HepG2 (cell line): ENCODE measurements at regions not wholly inside any gene's neighbourhood (a gene's known extent, or its start where the extent isn't known, plus 50 kb on each side); places are given as distances from the start of the nearest gene placed in this dataset.

Experiments
- ATAC-seq: fragments of 200-7000 bp; cut with Tn5 transposase; 3 replicates; pipeline ENCODE4 v1.9.1; 2020; ENCODE audit warnings: mild to moderate bottlenecking, moderate library complexity
- BruUV-seq: library from RNA; stranded (reverse); fragments of 400-500 nt; replicated peaks from 2 replicates; lab custom pipeline; 2021; lab: Mats Ljungman, UMichigan
- CTCF ChIA-PET: fragments of 300-600 bp; formaldehyde crosslinking; extraction: SDS; loops from one replicate; lab custom pipeline; 2021; ENCODE audit warnings: low total read pairs, inconsistent platforms, low intra/inter-chr PET ratio; lab: Yijun Ruan, JAX
- POLR2A ChIA-PET: fragments of 350-600 bp; sonication (Branson Sonifier 250); formaldehyde crosslinking; loops from one replicate; lab custom pipeline; 2020; ENCODE audit warnings: antibody characterized with exemption, inconsistent platforms; lab: Yijun Ruan, JAX
- DNase-seq: peaks from one replicate; pipeline ENCODE4 v3.0.0-alpha.2; 2015; ENCODE audit warnings: low spot score
- FAIRE-seq: peaks from 3 replicates; lab custom pipeline; 2011; peaks lifted over from hg19 to GRCh38; lab: Jason Lieb, UNC
- H2AFZ ChIP-seq: one replicate; pipeline ENCODE4 v1.6.1; 2011; ENCODE audit warnings: low read length, inconsistent platforms
- H3K27ac ChIP-seq: fragments of 300-600 bp; 3 replicates; pipeline ENCODE4 v1.8.0; 2011; ENCODE audit warnings: mixed run types, mild to moderate bottlenecking, mixed read lengths, low read length, inconsistent platforms; ENCODE audit not compliant: insufficient read depth; ENCODE audit errors: extremely low read length
- H3K27me3 ChIP-seq, 2 experiments: fragments of 200-600 bp in 1 of 2; 2 replicates in 1 of 2; 3 replicates in 1 of 2; pipeline versions ENCODE4 v1.6.0 to v1.8.0; 2011; ENCODE audit warnings: low read length in 2 of 2, mild to moderate bottlenecking in 2 of 2, moderate library complexity in 2 of 2, inconsistent platforms in 1 of 2; ENCODE audit not compliant: insufficient read depth in 2 of 2, control insufficient read depth in 1 of 2
- H3K36me3 ChIP-seq, 2 experiments: fragments of 200-600 bp in 1 of 2; replicated peaks in 1 of 2; 2 replicates in 1 of 2; 3 replicates in 1 of 2; pipeline versions ENCODE4 v1.5.1 to v1.8.0; 2011; ENCODE audit warnings: low read length in 2 of 2, inconsistent platforms in 1 of 2; ENCODE audit not compliant: insufficient read depth in 2 of 2, control insufficient read depth in 1 of 2
- H3K4me1 ChIP-seq: 2 replicates; pipeline ENCODE4 v1.5.1; 2012; ENCODE audit warnings: low read length, inconsistent platforms; ENCODE audit not compliant: insufficient read depth
- H3K4me2 ChIP-seq: 2 replicates; pipeline ENCODE4 v1.6.0; 2011; ENCODE audit warnings: low read depth, low read length, inconsistent platforms
- H3K4me3 ChIP-seq, 3 experiments: fragments of 200-600 bp in 1 of 3; sonication (generic), shearing (Covaris generic) in 1 of 3; replicated peaks in 1 of 3; 2 replicates each; pipeline ENCODE4 v1.5.1; 2011 to 2016; ENCODE audit warnings: low read length in 3 of 3, inconsistent platforms in 2 of 3, low read depth in 2 of 3, mild to moderate bottlenecking in 2 of 3, control low read depth in 1 of 3, mixed read lengths in 1 of 3; ENCODE audit not compliant: insufficient read depth in 1 of 3
- H3K79me2 ChIP-seq: one replicate; pipeline ENCODE4 v1.6.1; 2011; ENCODE audit warnings: low read length, inconsistent platforms; ENCODE audit not compliant: insufficient read depth
- H3K9ac ChIP-seq: 2 replicates; pipeline ENCODE4 v1.6.0; 2011; ENCODE audit warnings: mild to moderate bottlenecking, low read depth, low read length, inconsistent platforms; ENCODE audit not compliant: insufficient read depth
- H3K9me3 ChIP-seq: 2 replicates; pipeline ENCODE4 v1.5.1; 2012; ENCODE audit warnings: mild to moderate bottlenecking, low read length
- H4K20me1 ChIP-seq: 2 replicates; pipeline ENCODE4 v1.6.0; 2011; ENCODE audit warnings: inconsistent platforms, mild to moderate bottlenecking, low read length, moderate library complexity; ENCODE audit not compliant: insufficient read depth
- CC2D1A ChIP-seq: sonication (generic); formaldehyde crosslinking; IDR thresholded peaks from 2 replicates; pipeline ENCODE4 v1.8.1; 2023; ENCODE audit warnings: mild to moderate bottlenecking, missing genetic modification reagents
- CHD4 ChIP-seq: fragments of 200-600 bp; sonication (generic); IDR thresholded peaks from 2 replicates; pipeline ENCODE4 v1.7.0; 2017; ENCODE audit warnings: mild to moderate bottlenecking, low read length, borderline replicate concordance
- MATR3 ChIP-seq: sonication (generic); formaldehyde crosslinking; IDR thresholded peaks from 2 replicates; pipeline ENCODE4 v1.4.0; 2020; ENCODE audit warnings: missing genetic modification reagents
- MIXL1 ChIP-seq: IDR thresholded peaks from 2 replicates; pipeline ENCODE4 v1.6.1; 2016
- TBL1XR1 ChIP-seq: fragments of 150-350 bp; IDR thresholded peaks from 2 replicates; pipeline ENCODE4 v1.6.1; 2014; ENCODE audit warnings: borderline replicate concordance, low read length; ENCODE audit not compliant: partially characterized antibody
- ZNF326 ChIP-seq: sonication (generic); formaldehyde crosslinking; IDR thresholded peaks from 2 replicates; pipeline ENCODE4 v1.4.0; 2020; ENCODE audit warnings: missing genetic modification reagents, borderline replicate concordance
- ZNF484 ChIP-seq: sonication (generic); formaldehyde crosslinking; IDR thresholded peaks from 2 replicates; pipeline ENCODE4 v1.5.1; 2020; ENCODE audit warnings: mild to moderate bottlenecking, low read depth, missing genetic modification reagents, borderline replicate concordance
- WGBS: methylation state at CpG from one replicate; pipeline ENCODE4 v1.1.6; 2017; ENCODE audit warnings: low lambda C conversion rate; 5-methylcytosine and 5-hydroxymethylcytosine counted together
- in situ Hi-C: cut with HindIII; loops from 2 replicates; pipeline ENCODE4 v1.10.0; 2017; ENCODE audit warnings: low pct_unique_long_range_greater_than_20kb; ENCODE audit not compliant: extremely low pct_ligation_motif_present
- intact Hi-C: fragments of 100-400 bp; cut with micrococcal nuclease; formaldehyde crosslinking; loops from one replicate; pipeline ENCODE4 v1.10.0; 2022; ENCODE audit not compliant: unreplicated experiment
- TF ChIP-seq, protein P1 (sequence below): sonication (generic); formaldehyde crosslinking; IDR thresholded peaks from 2 replicates; pipeline ENCODE4 v1.8.0; 2022; ENCODE audit warnings: mild to moderate bottlenecking, missing genetic modification reagents, borderline replicate concordance
- TF ChIP-seq, protein P2 (sequence below): sonication (generic); formaldehyde crosslinking; IDR thresholded peaks from 2 replicates; pipeline ENCODE4 v1.4.0; 2020; ENCODE audit warnings: missing genetic modification reagents

DNA sequence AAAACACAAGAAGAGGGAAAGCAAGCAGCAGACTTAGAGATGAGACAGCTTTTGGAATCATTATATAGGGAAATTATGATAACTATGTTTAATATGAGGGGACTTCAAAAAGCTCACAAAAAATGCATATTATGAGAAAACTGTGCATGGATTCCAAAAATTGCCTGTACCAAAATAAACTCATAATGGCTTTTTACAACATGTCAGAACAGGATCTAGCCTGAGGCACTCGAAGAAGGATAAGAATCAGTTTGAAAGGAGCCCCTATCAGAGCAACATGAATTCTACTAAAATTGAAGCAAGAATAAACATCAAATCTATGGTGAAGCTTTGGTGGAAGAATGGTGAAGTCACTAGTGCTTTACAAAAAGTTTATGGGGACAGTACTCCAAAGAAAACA lies 187.4 kb downstream of the RDH14 start (continued):
- TF ChIP-seq CC2D1A (CRISPR knock-in tag) (no peak), ZNF484 (CRISPR knock-in tag) (no peak)
- TF ChIP-seq, protein P1, sequence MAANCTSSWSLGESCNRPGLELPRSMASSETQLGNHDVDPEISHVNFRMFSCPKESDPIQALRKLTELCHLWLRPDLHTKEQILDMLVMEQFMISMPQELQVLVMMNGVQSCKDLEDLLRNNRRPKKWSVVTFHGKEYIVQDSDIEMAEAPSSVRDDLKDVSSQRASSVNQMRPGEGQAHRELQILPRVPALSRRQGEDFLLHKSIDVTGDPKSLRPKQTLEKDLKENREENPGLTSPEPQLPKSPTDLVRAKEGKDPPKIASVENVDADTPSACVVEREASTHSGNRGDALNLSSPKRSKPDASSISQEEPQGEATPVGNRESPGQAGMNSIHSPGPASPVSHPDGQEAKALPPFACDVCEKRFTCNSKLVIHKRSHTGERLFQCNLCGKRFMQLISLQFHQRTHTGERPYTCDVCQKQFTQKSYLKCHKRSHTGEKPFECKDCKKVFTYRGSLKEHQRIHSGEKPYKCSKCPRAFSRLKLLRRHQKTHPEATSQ: no peak

DNA sequence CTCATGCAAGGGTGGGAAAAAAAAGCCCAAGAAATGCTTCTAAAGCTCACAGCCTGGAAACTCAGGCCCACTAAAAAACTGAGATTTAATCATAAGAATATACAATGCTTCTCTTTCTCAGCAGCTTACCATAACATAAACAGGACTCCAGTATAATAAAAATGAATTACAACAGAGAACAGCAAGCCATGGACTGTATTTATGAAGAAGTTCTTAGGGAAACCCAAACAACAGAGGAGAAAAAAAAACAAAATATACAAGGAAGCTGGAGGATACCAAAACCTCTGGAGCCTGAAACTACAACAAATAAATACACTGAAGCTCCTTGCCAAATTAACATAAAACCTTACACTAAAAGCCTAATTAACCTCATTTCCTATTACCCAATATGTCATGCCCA lies 187.8 kb downstream of the RDH14 start:
- ATAC-seq: no peak
- no TSS peak for BruUV-seq

DNA sequence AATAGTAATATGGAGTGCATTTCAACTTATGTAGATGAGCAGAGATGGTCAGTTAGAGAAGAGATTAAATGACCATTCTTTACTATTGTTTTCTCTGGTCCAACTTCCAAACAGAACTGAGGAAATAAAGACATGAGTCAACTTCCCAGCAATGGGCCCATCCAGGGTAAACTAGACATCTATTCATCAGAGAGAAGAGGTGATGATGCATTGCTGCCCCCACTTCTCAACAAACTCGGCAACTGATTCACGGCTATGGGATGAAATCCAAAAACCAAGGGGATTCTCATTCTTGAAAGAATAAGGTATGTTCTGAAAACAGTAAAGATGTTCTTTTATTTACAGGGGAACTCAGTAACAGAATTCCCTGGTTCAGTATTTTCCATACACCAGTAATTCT lies 190.7 kb downstream of the RDH14 start:
- Histone ChIP-seq H4K20me1 (no peaks in the 10 kb centered on the region), H3K4me3 (no peak overlapping the region), H3K27me3 (no peaks in the 10 kb centered on the region), H3K9ac (no peak overlapping the region), H3K36me3 (no peaks in the 10 kb centered on the region), H2AFZ (no peak overlapping the region), H3K4me2 (no peak overlapping the region), H3K79me2 (no peaks in the 10 kb centered on the region), H3K4me1 (no peaks in the 10 kb centered on the region), H3K9me3 (no peaks in the 10 kb centered on the region), H3K27ac (no peak overlapping the region)
- WGBS: 2% methylated on average over 2 of the region's 2 CpGs
- ChIA-PET POLR2A (no interaction called here), CTCF (no interaction called here)
- DNase-seq (no peak), ATAC-seq (no peak), FAIRE-seq (no peak)
- BruUV-seq: no TSS peak
- TF ChIP-seq MIXL1 (CRISPR knock-in tag): no peak
- TF ChIP-seq CHD4: no peak
- TF ChIP-seq, protein P2, sequence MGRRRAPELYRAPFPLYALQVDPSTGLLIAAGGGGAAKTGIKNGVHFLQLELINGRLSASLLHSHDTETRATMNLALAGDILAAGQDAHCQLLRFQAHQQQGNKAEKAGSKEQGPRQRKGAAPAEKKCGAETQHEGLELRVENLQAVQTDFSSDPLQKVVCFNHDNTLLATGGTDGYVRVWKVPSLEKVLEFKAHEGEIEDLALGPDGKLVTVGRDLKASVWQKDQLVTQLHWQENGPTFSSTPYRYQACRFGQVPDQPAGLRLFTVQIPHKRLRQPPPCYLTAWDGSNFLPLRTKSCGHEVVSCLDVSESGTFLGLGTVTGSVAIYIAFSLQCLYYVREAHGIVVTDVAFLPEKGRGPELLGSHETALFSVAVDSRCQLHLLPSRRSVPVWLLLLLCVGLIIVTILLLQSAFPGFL: no peak
- TF ChIP-seq MATR3 (CRISPR knock-in tag): no peak
- no peak for TF ChIP-seq TBL1XR1
- intact Hi-C loops: loop anchor here (10.0 kb wide), 1 partner anchor 155 kb away; no protein-coding TSS in a partner anchor
- in situ Hi-C loops: loop anchor here (10.0 kb wide), 1 partner anchor 655 kb away; no protein-coding TSS in a partner anchor

More for the DNA sequence above, 187.8 kb downstream of the RDH14 start:
- POLR2A ChIA-PET: no interaction called here
- Histone ChIP-seq H2AFZ (no peak overlapping the region), H3K27ac (no peak overlapping the region), H3K27me3 (no peaks in the 10 kb centered on the region), H3K9ac (no peak overlapping the region), H4K20me1 (no peaks in the 10 kb centered on the region), H3K9me3 (no peaks in the 10 kb centered on the region), H3K4me1 (no peaks in the 10 kb centered on the region), H3K4me2 (no peak overlapping the region), H3K79me2 (no peaks in the 10 kb centered on the region), H3K36me3 (no peaks in the 10 kb centered on the region), H3K4me3 (no peak overlapping the region)
- DNase-seq (no peak), FAIRE-seq (no peak)
- intact Hi-C loops: loop anchor here (10.0 kb wide), 1 partner anchor 158 kb away; no protein-coding TSS in a partner anchor
- in situ Hi-C loops: loop anchor here (10.0 kb wide), 1 partner anchor 658 kb away; no protein-coding TSS in a partner anchor
- TF ChIP-seq ZNF326 (CRISPR knock-in tag): no peak
- CTCF ChIA-PET: no interaction called here
